H9 (cell line): ENCODE measurements at regions not wholly inside any gene's neighbourhood (a gene's known extent, or its start where the extent isn't known, plus 50 kb on each side); places are given as distances from the start of the nearest gene placed in this dataset.

Experiments used
- DNase-seq: peaks from one replicate; pipeline ENCODE4 v3.0.0-alpha.2; 2017
- H2AFZ ChIP-seq: one replicate; pipeline ENCODE4 v1.6.1; 2013; ENCODE audit warnings: mild to moderate bottlenecking, low read length, control low read depth, moderate library complexity
- H2AK5ac ChIP-seq: 2 replicates; pipeline ENCODE4 v1.6.1; 2013; ENCODE audit warnings: low read length, control low read depth, mixed read lengths; ENCODE audit not compliant: insufficient read length
- H2BK120ac ChIP-seq: one replicate; pipeline ENCODE4 v1.6.1; 2013; ENCODE audit warnings: low read depth, mild to moderate bottlenecking, low read length, control low read depth, inconsistent platforms; ENCODE audit not compliant: poor library complexity, severe bottlenecking
- H2BK12ac ChIP-seq: 2 replicates; pipeline ENCODE4 v1.6.1; 2013; ENCODE audit warnings: low read length, control low read depth, mixed read lengths, low read depth; ENCODE audit not compliant: insufficient read length
- H2BK15ac ChIP-seq: 2 replicates; pipeline ENCODE4 v1.6.1; 2013; ENCODE audit warnings: low read depth, low read length, control low read depth
- H2BK20ac ChIP-seq: one replicate; pipeline ENCODE4 v1.6.1; 2013; ENCODE audit warnings: low read depth, mild to moderate bottlenecking, low read length, control low read depth, inconsistent platforms; ENCODE audit not compliant: poor library complexity, severe bottlenecking
- H2BK5ac ChIP-seq: 2 replicates; pipeline ENCODE4 v1.6.1; 2013; ENCODE audit warnings: low read length, control low read depth, mixed read lengths; ENCODE audit not compliant: insufficient read length
- H3K14ac ChIP-seq: 2 replicates; pipeline ENCODE4 v1.6.1; 2013; ENCODE audit warnings: low read length, control low read depth; ENCODE audit not compliant: insufficient read depth
- H3K18ac ChIP-seq: 2 replicates; pipeline ENCODE4 v1.6.1; 2013; ENCODE audit warnings: low read depth, mild to moderate bottlenecking, mixed read lengths, low read length, control low read depth; ENCODE audit not compliant: insufficient read length
- H3K23ac ChIP-seq: 2 replicates; pipeline ENCODE4 v1.6.1; 2013; ENCODE audit warnings: low read length, control low read depth, mixed read lengths, low read depth; ENCODE audit not compliant: insufficient read length
- H3K23me2 ChIP-seq: 2 replicates; pipeline ENCODE4 v1.6.1; 2013; ENCODE audit warnings: low read depth, mild to moderate bottlenecking, mixed read lengths, low read length, control low read depth; ENCODE audit not compliant: insufficient read length, poor library complexity, severe bottlenecking
- H3K27ac ChIP-seq: 2 replicates; pipeline ENCODE4 v1.5.1; 2013; ENCODE audit warnings: low read length, control low read depth, mixed read lengths, low read depth; ENCODE audit not compliant: insufficient read length
- H3K27me3 ChIP-seq: 2 replicates; pipeline ENCODE4 v1.6.1; 2013; ENCODE audit warnings: low read length, control low read depth, inconsistent platforms; ENCODE audit not compliant: insufficient read depth
- H3K4ac ChIP-seq: 2 replicates; pipeline ENCODE4 v1.6.1; 2013; ENCODE audit warnings: low read depth, mild to moderate bottlenecking, control low read depth, inconsistent platforms, low read length, moderate library complexity
- H3K4me1 ChIP-seq: 2 replicates; pipeline ENCODE4 v1.6.1; 2013; ENCODE audit warnings: low read length, control low read depth, inconsistent platforms; ENCODE audit not compliant: insufficient read depth
- H3K4me2 ChIP-seq: 2 replicates; pipeline ENCODE4 v1.6.1; 2013; ENCODE audit warnings: low read length, control low read depth, mixed read lengths; ENCODE audit not compliant: insufficient read length, insufficient read depth
- H3K56ac ChIP-seq: 2 replicates; pipeline ENCODE4 v1.6.1; 2013; ENCODE audit warnings: low read depth, mild to moderate bottlenecking, mixed read lengths, low read length, control low read depth; ENCODE audit not compliant: insufficient read length
- H3K79me1 ChIP-seq: 2 replicates; pipeline ENCODE4 v1.6.1; 2013; ENCODE audit warnings: low read depth, mild to moderate bottlenecking, moderate library complexity, low read length, control low read depth, inconsistent platforms; ENCODE audit not compliant: insufficient read depth, poor library complexity, severe bottlenecking
- H3K79me2 ChIP-seq: 2 replicates; pipeline ENCODE4 v1.6.1; 2013; ENCODE audit warnings: low read length, control low read depth, inconsistent platforms; ENCODE audit not compliant: insufficient read depth
- H3K9ac ChIP-seq: 2 replicates; pipeline ENCODE4 v1.6.1; 2013; ENCODE audit warnings: low read length, control low read depth, mixed read lengths; ENCODE audit not compliant: insufficient read length; ENCODE audit errors: extremely low read depth
- H3K9me3 ChIP-seq: one replicate; pipeline ENCODE4 v1.6.1; 2013; ENCODE audit warnings: low read depth, low read length, inconsistent platforms; ENCODE audit not compliant: control insufficient read depth
- H3T11ph ChIP-seq: one replicate; pipeline ENCODE4 v1.6.1; 2013; ENCODE audit warnings: mild to moderate bottlenecking, low read length, control low read depth, inconsistent platforms
- H4K20me1 ChIP-seq: one replicate; pipeline ENCODE4 v1.6.1; 2013; ENCODE audit not compliant: control insufficient read depth, insufficient read length, insufficient read depth
- H4K5ac ChIP-seq: 2 replicates; pipeline ENCODE4 v1.6.1; 2013; ENCODE audit warnings: low read depth, mild to moderate bottlenecking, mixed read lengths, low read length, control low read depth; ENCODE audit not compliant: insufficient read length
- H4K8ac ChIP-seq: replicated peaks from 2 replicates; pipeline ENCODE4 v1.6.1; 2013; ENCODE audit warnings: low read length, control low read depth, mixed read lengths, low read depth; ENCODE audit not compliant: insufficient read length
- H4K91ac ChIP-seq: 2 replicates; pipeline ENCODE4 v1.6.1; 2013; ENCODE audit warnings: low read depth, mild to moderate bottlenecking, moderate library complexity, mixed read lengths, low read length, control low read depth; ENCODE audit not compliant: insufficient read length
- H3K27ac Mint-ChIP-seq, 3 experiments: 2 replicates in 2 of 3; 3 replicates in 1 of 3; pipeline ENCODE4 v1.8.0; 2020 to 2021; ENCODE audit warnings: mixed read lengths in 3 of 3, mild to moderate bottlenecking in 1 of 3, moderate library complexity in 1 of 3
- H3K27me3 Mint-ChIP-seq: 2 replicates; pipeline ENCODE4 v1.8.0; 2021; ENCODE audit warnings: low read depth, mild to moderate bottlenecking, moderate library complexity, mixed read lengths
- H3K36me3 Mint-ChIP-seq, 3 experiments: 2 replicates in 2 of 3; 3 replicates in 1 of 3; pipeline ENCODE4 v1.8.0; 2020 to 2021; ENCODE audit warnings: low read depth in 3 of 3, mixed read lengths in 3 of 3; ENCODE audit not compliant: insufficient read depth in 1 of 3
- H3K4me1 Mint-ChIP-seq, 2 experiments: 2 replicates each; pipeline ENCODE4 v1.8.0; 2020; ENCODE audit warnings: mixed read lengths in 2 of 2
- H3K4me3 Mint-ChIP-seq, 2 experiments: 2 replicates in 1 of 2; 3 replicates in 1 of 2; pipeline ENCODE4 v1.8.0; 2020 to 2021; ENCODE audit warnings: mild to moderate bottlenecking in 2 of 2, mixed read lengths in 2 of 2, moderate library complexity in 1 of 2
- H3K9me3 Mint-ChIP-seq, 2 experiments: 2 replicates in 1 of 2; 3 replicates in 1 of 2; pipeline ENCODE4 v1.8.0; 2020; ENCODE audit warnings: mild to moderate bottlenecking in 2 of 2, mixed read lengths in 2 of 2, moderate library complexity in 1 of 2
- CTCF ChIP-seq: fragments of 200-600 bp; sonication (generic); conservative IDR thresholded peaks from 3 replicates; pipeline ENCODE4 v1.8.0; 2021; ENCODE audit warnings: antibody characterized with exemption, mild to moderate bottlenecking

DNA sequence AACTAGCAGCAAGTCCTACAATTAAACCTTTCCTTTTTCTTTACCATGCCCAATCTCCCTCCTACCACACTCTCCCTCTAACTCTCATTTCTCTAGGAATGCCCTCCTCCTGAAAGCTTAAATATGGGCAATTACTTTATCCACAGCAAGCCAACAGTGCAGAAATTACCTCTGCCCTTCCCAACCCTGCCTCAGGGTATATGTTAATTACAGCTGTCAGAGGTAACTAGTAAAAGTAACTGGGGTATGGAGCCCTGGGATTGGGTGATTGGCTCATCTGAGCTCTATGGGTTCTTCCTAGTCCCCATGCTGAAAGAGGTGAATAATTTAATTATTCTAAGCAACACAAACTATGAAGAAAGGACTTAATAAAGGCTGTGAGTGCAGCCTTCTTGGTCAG is 478.9 kb upstream of the NMUR2 start:
- TF ChIP-seq CTCF: no peak
- Histone ChIP-seq H4K91ac (no peak overlapping the region), H3K9me3 (no peaks in the 10 kb centered on the region), H3K23me2 (no peaks in the 10 kb centered on the region), H2AK5ac (no peak overlapping the region), H3K79me2 (no peaks in the 10 kb centered on the region), H4K5ac (no peak overlapping the region), H2BK12ac (no peak overlapping the region), H2BK15ac (no peak overlapping the region), H3K27ac (no peak overlapping the region), H3K56ac (no peak overlapping the region), H3K27me3 (no peaks in the 10 kb centered on the region), H4K20me1 (no peaks in the 10 kb centered on the region), H4K8ac (no peak overlapping the region), H3K23ac (no peak overlapping the region), H2BK120ac (no peak overlapping the region), H3T11ph (no peak overlapping the region), H2BK20ac (no peak overlapping the region), H2AFZ (no peak overlapping the region), H3K4me2 (no peak overlapping the region), H3K79me1 (no peaks in the 10 kb centered on the region), H3K14ac (no peak overlapping the region), H2BK5ac (no peak overlapping the region), H3K4ac (no peak overlapping the region), H3K4me1 (no peaks in the 10 kb centered on the region), H3K18ac (no peak overlapping the region), H3K9ac (no peak overlapping the region)
- Mint-ChIP-seq H3K36me3 (no peaks in the 10 kb centered on the region), H3K4me1 (peaks cover 0 to 3% of the 10 kb centered on the region in 2 experiments; a peak in 1 of 4 replicates), H3K4me3 (no peak overlapping the region), H3K27me3 (no peaks in the 10 kb centered on the region), H3K9me3 (no peaks in the 10 kb centered on the region), H3K27ac (no peak overlapping the region)
- no peak for DNase-seq
